Ovary (tissue), 3 donors: ENCODE measurements at regions not wholly inside any gene's neighbourhood (a gene's known extent, or its start where the extent isn't known, plus 50 kb on each side); places are given as distances from the start of the nearest gene placed in this dataset.

Experiments
- CTCF ChIP-seq, 3 donors: fragments of 450-650 bp in 2 of 3; fragments of 200-600 bp in 1 of 3; IDR thresholded peaks; one replicate each; pipeline versions ENCODE4 v1.5.1 to v1.8.0; 2016 to 2022; ENCODE audit warnings: antibody characterized with exemption in 3 of 3, mild to moderate bottlenecking in 1 of 3
- POLR2A ChIP-seq: fragments of 450-650 bp; IDR thresholded peaks from one replicate; pipeline ENCODE4 v1.6.1; 2017; ENCODE audit warnings: antibody characterized with exemption, mild to moderate bottlenecking, moderate library complexity
- donor health status: DM: no; HTN: no; CAD: no.

DNA sequence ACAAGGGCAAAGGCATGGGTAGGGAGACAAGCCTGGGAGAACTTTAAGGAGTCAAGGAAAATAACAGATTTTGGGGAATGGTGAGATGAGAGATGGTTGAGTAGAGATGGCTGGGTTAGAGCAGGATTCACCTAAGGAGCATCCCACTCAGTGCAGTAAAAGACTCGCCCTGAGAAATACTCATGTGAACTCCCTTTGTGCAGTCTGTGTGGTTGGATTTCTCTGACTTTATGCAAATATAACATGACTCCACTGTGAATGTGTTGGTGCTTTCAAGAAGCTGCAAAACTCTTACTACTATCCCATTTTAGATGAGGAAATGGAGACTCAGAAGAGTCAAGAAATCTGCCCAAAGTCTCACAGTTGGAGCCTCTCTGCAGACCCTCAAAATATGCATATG is 129.8 kb upstream of the LIMCH1 start:
- TF ChIP-seq CTCF (IDR thresholded peaks at IDR 0.05), result no peak
- TF ChIP-seq POLR2A, result no peak
